Adrenal gland (tissue), 9 donors: ENCODE measurements at regions not wholly inside any gene's neighbourhood (a gene's known extent, or its start where the extent isn't known, plus 50 kb on each side); places are given as distances from the start of the nearest gene placed in this dataset.

Source experiments
- DNase-seq, 7 donors: peaks; one replicate each; pipeline ENCODE4 v3.0.0-alpha.2; 2019 to 2020
- H3K27ac ChIP-seq, 5 donors: fragments of 200-600 bp; sonication (generic) in 4 of 5; 1 replicate in 3 of 5; 2 replicates in 2 of 5; pipeline versions ENCODE4 v1.5.1 to v1.8.0; 2016 to 2020; ENCODE audit warnings: mild to moderate bottlenecking in 1 of 5
- H3K27me3 ChIP-seq: fragments of 200-600 bp; 2 replicates; pipeline ENCODE4 v1.8.0; 2021
- H3K36me3 ChIP-seq, 2 donors: fragments of 200-600 bp; replicated peaks in 1 of 2; 1 replicate in 1 of 2; 2 replicates in 1 of 2; pipeline versions ENCODE4 v1.5.1 to v1.8.0; 2018 to 2022
- H3K4me1 ChIP-seq, 2 donors: fragments of 200-600 bp; replicated peaks in 1 of 2; 1 replicate in 1 of 2; 2 replicates in 1 of 2; pipeline versions ENCODE4 v1.5.1 to v1.8.0; 2018 to 2021
- H3K4me3 ChIP-seq, 4 donors: fragments of 200-600 bp; sonication (generic) in 3 of 4; one replicate each; pipeline ENCODE4 v1.5.1; 2016 to 2018
- H3K9me3 ChIP-seq, 3 donors: fragments of 200-600 bp; sonication (generic) in 1 of 3; replicated peaks in 1 of 3; 1 replicate in 2 of 3; 2 replicates in 1 of 3; pipeline versions ENCODE4 v1.5.1 to v1.8.0; 2016 to 2021
- CTCF ChIP-seq, 6 experiments: fragments of 450-650 bp in 4 of 6; fragments of 200-600 bp in 2 of 6; sonication (generic) in 1 of 6; IDR thresholded peaks; 1 replicate in 5 of 6; 2 replicates in 1 of 6; pipeline versions ENCODE4 v1.5.1 to v1.8.0; 2016 to 2021; ENCODE audit warnings: antibody characterized with exemption in 6 of 6, mild to moderate bottlenecking in 2 of 6, moderate library complexity in 1 of 6
- POLR2A ChIP-seq, 2 donors: fragments of 450-650 bp; IDR thresholded peaks; one replicate each; pipeline ENCODE4 v1.6.1; 2017; ENCODE audit warnings: antibody characterized with exemption in 2 of 2, mild to moderate bottlenecking in 2 of 2, moderate library complexity in 1 of 2
- WGBS, 4 donors: extraction: QIAGEN DNeasy Blood & Tissue Kit in 2 of 4; methylation state at CpG; one replicate each; pipeline versions ENCODE4 v1.1.5 to v1.1.7; 2013 to 2017; 5-methylcytosine and 5-hydroxymethylcytosine counted together
- intact Hi-C, 2 donors: fragments of 100-400 bp; cut with DNase I; formaldehyde crosslinking; loops; one replicate each; pipeline versions ENCODE4 v1.14.1 to v1.15.0; 2022 to 2023
- donor health status: healthy with polysubstance abuse.
- donor health status: Bipolar disorder and iron deficiency.
- donor health status: DM: yes; HTN: yes; CAD: no.
- donor health status: DM: no; HTN: no; CAD: no.
- donor health status: DM: no; HTN: no; CAD: no.

- Histone ChIP-seq H3K4me1 (no peaks in the 10 kb centered on the region), H3K27me3 (no peaks in the 10 kb centered on the region), H3K27ac (no peak overlapping the region), H3K9me3 (no peaks in the 10 kb centered on the region), H3K36me3 (no peaks in the 10 kb centered on the region), H3K4me3 (no peak overlapping the region)
- no peak for TF ChIP-seq POLR2A (IDR thresholded peaks at IDR 0.05)
- DNase-seq = no peak
- WGBS, 4 donors = 76 to 79% (median 78%) methylated on average over 6 of the region's 6 CpGs
- intact Hi-C loops = no loop called here
Measured at GRCh38 chr6:85945459-85946185, 302.9 kb upstream of the SYNCRIP start.

- no peaks in the 10 kb centered on the region for H3K27me3 ChIP-seq
- intact Hi-C loops = no loop called here
Measured at GRCh38 chr6:85944776-85945175, 302.1 kb upstream of the SYNCRIP start.

GRCh38 chr6:85942844-85943243 is 300.2 kb upstream of the SYNCRIP start:
- no peak overlapping the region for H3K4me3 ChIP-seq
- no peak overlapping the region for H3K27ac ChIP-seq
- intact Hi-C loops = no loop called here
- no peak for DNase-seq
- H3K9me3 ChIP-seq = no peaks in the 10 kb centered on the region
- H3K36me3 ChIP-seq = no peaks in the 10 kb centered on the region
- 49 to 63% (median 54%) methylated on average over 2 of the region's 2 CpGs for WGBS, 4 donors
- no peaks in the 10 kb centered on the region for H3K27me3 ChIP-seq
- H3K4me1 ChIP-seq = no peaks in the 10 kb centered on the region
- TF ChIP-seq CTCF (IDR thresholded peaks at IDR 0.05) (no peak), POLR2A (IDR thresholded peaks at IDR 0.05) (no peak)

More at GRCh38 chr6:85944776-85945175, 302.1 kb upstream of the SYNCRIP start:
- TF ChIP-seq CTCF (IDR thresholded peaks at IDR 0.05) (no peak), POLR2A (IDR thresholded peaks at IDR 0.05) (no peak)
- Histone ChIP-seq H3K36me3 (no peaks in the 10 kb centered on the region), H3K4me1 (no peaks in the 10 kb centered on the region), H3K9me3 (no peaks in the 10 kb centered on the region), H3K4me3 (no peak overlapping the region), H3K27ac (no peak overlapping the region)
- WGBS, 4 donors = 74 to 81% (median 76%) methylated on average over 3 of the region's 3 CpGs
- no peak for DNase-seq

- TF ChIP-seq POLR2A (IDR thresholded peaks at IDR 0.05) = no peak
- TF ChIP-seq CTCF (IDR thresholded peaks at IDR 0.05) = no peak
- no peak overlapping the region for H3K4me3 ChIP-seq
- no peak for DNase-seq
- 91 to 96% (median 92%) methylated on average over 1 of the region's 1 CpG for WGBS, 4 donors
- H3K36me3 ChIP-seq = no peaks in the 10 kb centered on the region
- intact Hi-C loops = no loop called here
- H3K4me1 ChIP-seq = no peaks in the 10 kb centered on the region
- no peak overlapping the region for H3K27ac ChIP-seq
- no peaks in the 10 kb centered on the region for H3K9me3 ChIP-seq
- H3K27me3 ChIP-seq = no peaks in the 10 kb centered on the region
Measured at GRCh38 chr6:85936916-85937315, 294.2 kb upstream of the SYNCRIP start.

GRCh38 chr6:85923013-85923430 is 280.3 kb upstream of the SYNCRIP start:
- intact Hi-C loops = loop anchor here in 1 of 2 donors (5.0 kb wide), 1 partner anchor 254 kb away; no protein-coding TSS in a partner anchor
- DNase-seq = peak; percentile 31 to 63 (median 51)

More at GRCh38 chr6:85923013-85923430, 280.3 kb upstream of the SYNCRIP start:
- Histone ChIP-seq H3K27ac (no peak overlapping the region), H3K4me3 (no peak overlapping the region), H3K9me3 (no peaks in the 10 kb centered on the region), H3K27me3 (no peaks in the 10 kb centered on the region), H3K36me3 (no peaks in the 10 kb centered on the region), H3K4me1 (no peaks in the 10 kb centered on the region)
- TF ChIP-seq POLR2A (IDR thresholded peaks at IDR 0.05) (no peak), CTCF (IDR thresholded peaks at IDR 0.05) (peak; percentile 59 to 86 (median 71))
- 0 to 5% (median 2%) methylated on average over 2 of the region's 2 CpGs for WGBS, 4 donors
